Activated CD4-positive, alpha-beta memory T cell treated with anti-CD3 and anti-CD28 coated beads for 36 hours (primary cell): ENCODE measurements at regions not wholly inside any gene's neighbourhood (a gene's known extent, or its start where the extent isn't known, plus 50 kb on each side); places are given as distances from the start of the nearest gene placed in this dataset.
A peak's percentile ranks its signal among the peaks of the same experiment; 100 is the strongest.

ENCODE experiments used
- CTCF ChIA-PET: fragments of 350-600 bp; sonication (Branson Sonifier 250); formaldehyde crosslinking; loops from one replicate; lab custom pipeline; 2021; ENCODE audit warnings: antibody characterized with exemption, inconsistent platforms; lab: Charles Lee
- POLR2A ChIA-PET: fragments of 350-600 bp; sonication (Branson Sonifier 250); formaldehyde crosslinking; loops from one replicate; lab custom pipeline; 2021; ENCODE audit warnings: antibody characterized with exemption; lab: Charles Lee
- DNase-seq: peaks from one replicate; pipeline ENCODE4 v3.0.0-alpha.2; 2020
- H3K27ac Mint-ChIP-seq: one replicate; pipeline ENCODE4 v1.8.0; 2021; ENCODE audit warnings: mixed read lengths
- H3K27me3 Mint-ChIP-seq: one replicate; pipeline ENCODE4 v1.8.0; 2021; ENCODE audit warnings: mixed read lengths
- H3K36me3 Mint-ChIP-seq: one replicate; pipeline ENCODE4 v1.8.0; 2021; ENCODE audit warnings: mixed read lengths
- H3K4me1 Mint-ChIP-seq: one replicate; pipeline ENCODE4 v1.8.0; 2021; ENCODE audit warnings: low read depth, mixed read lengths
- H3K4me3 Mint-ChIP-seq: one replicate; pipeline ENCODE4 v1.8.0; 2021; ENCODE audit warnings: mild to moderate bottlenecking, mixed read lengths
- H3K9me3 Mint-ChIP-seq: one replicate; pipeline ENCODE4 v1.8.0; 2021; ENCODE audit warnings: mixed read lengths
- intact Hi-C: fragments of 100-400 bp; cut with micrococcal nuclease; formaldehyde crosslinking; loops from one replicate; pipeline ENCODE4 v1.15.1; 2023

- Mint-ChIP-seq H3K27ac (peak overlapping the region; percentile 73), H3K36me3 (no peaks in the 10 kb centered on the region), H3K27me3 (peaks cover 5% of the 10 kb centered on the region), H3K9me3 (peaks cover 5% of the 10 kb centered on the region), H3K4me3 (peak overlapping the region; percentile 6), H3K4me1 (peaks cover 17% of the 10 kb centered on the region)
- POLR2A ChIA-PET = no interaction called here
- intact Hi-C loops = loop anchor here (5.0 kb wide), 1 partner anchor 347 kb away; a partner anchor contains a TSS
- no peak for DNase-seq
- CTCF ChIA-PET = no interaction called here
Measured at GRCh38 chr12:24705216-24705615, 243.7 kb downstream of the BCAT1 start.

- no peaks in the 10 kb centered on the region for H3K36me3 Mint-ChIP-seq
- H3K27ac Mint-ChIP-seq = no peak overlapping the region
- H3K27me3 Mint-ChIP-seq = peaks cover 8% of the 10 kb centered on the region
- ChIA-PET CTCF (no interaction called here), POLR2A (no interaction called here)
- peaks cover 16% of the 10 kb centered on the region for H3K4me1 Mint-ChIP-seq
- H3K9me3 Mint-ChIP-seq = peaks cover 5% of the 10 kb centered on the region
- no peak overlapping the region for H3K4me3 Mint-ChIP-seq
- intact Hi-C loops = no loop called here
- DNase-seq = no peak
Measured at GRCh38 chr12:24701343-24701742, 247.6 kb downstream of the BCAT1 start.

- DNase-seq = no peak
- Mint-ChIP-seq H3K4me1 (peaks cover 7% of the 10 kb centered on the region), H3K36me3 (no peaks in the 10 kb centered on the region), H3K27ac (no peak overlapping the region), H3K27me3 (peaks cover 10% of the 10 kb centered on the region), H3K9me3 (peaks cover 5% of the 10 kb centered on the region), H3K4me3 (no peak overlapping the region)
- POLR2A ChIA-PET = no interaction called here
- intact Hi-C loops = no loop called here
- CTCF ChIA-PET = no interaction called here
Measured at GRCh38 chr12:24698972-24699371, 249.9 kb downstream of the BCAT1 start.

GRCh38 chr12:24697769-24698168 lies 251.1 kb downstream of the BCAT1 start:
- Mint-ChIP-seq H3K9me3 (peaks cover 5% of the 10 kb centered on the region), H3K27me3 (peaks cover 7% of the 10 kb centered on the region), H3K4me1 (peaks cover 7% of the 10 kb centered on the region), H3K27ac (no peak overlapping the region), H3K36me3 (no peaks in the 10 kb centered on the region), H3K4me3 (no peak overlapping the region)
- intact Hi-C loops = no loop called here
- no peak for DNase-seq
- ChIA-PET POLR2A (no interaction called here), CTCF (no interaction called here)

- Mint-ChIP-seq H3K4me1 (peaks cover 7% of the 10 kb centered on the region), H3K4me3 (no peak overlapping the region), H3K9me3 (peaks cover 5% of the 10 kb centered on the region), H3K27me3 (peaks cover 8% of the 10 kb centered on the region), H3K36me3 (no peaks in the 10 kb centered on the region), H3K27ac (peak overlapping the region; percentile 50)
- intact Hi-C loops = no loop called here
- POLR2A ChIA-PET = no interaction called here
- CTCF ChIA-PET = no interaction called here
- no peak for DNase-seq
Measured at GRCh38 chr12:24697295-24697694, 251.6 kb downstream of the BCAT1 start.

GRCh38 chr12:24696800-24697199 lies 252.1 kb downstream of the BCAT1 start:
- ChIA-PET CTCF (no interaction called here), POLR2A (no interaction called here)
- Mint-ChIP-seq H3K9me3 (peaks cover 5% of the 10 kb centered on the region), H3K36me3 (no peaks in the 10 kb centered on the region), H3K4me1 (peaks cover 7% of the 10 kb centered on the region), H3K27ac (no peak overlapping the region), H3K4me3 (no peak overlapping the region), H3K27me3 (peaks cover 11% of the 10 kb centered on the region)
- intact Hi-C loops = no loop called here
- DNase-seq = no peak

- POLR2A ChIA-PET = no interaction called here
- intact Hi-C loops = no loop called here
- H3K36me3 Mint-ChIP-seq = no peaks in the 10 kb centered on the region
- peaks cover 2% of the 10 kb centered on the region for H3K4me1 Mint-ChIP-seq
- DNase-seq = no peak
- no peaks in the 10 kb centered on the region for H3K9me3 Mint-ChIP-seq
- CTCF ChIA-PET = interaction anchor here (0.6 to 0.7 kb wide), 2 partner anchors 139 to 1926 kb away, joined by 3 read pairs; no protein-coding TSS in a partner anchor
- no peak overlapping the region for H3K4me3 Mint-ChIP-seq
- no peak overlapping the region for H3K27ac Mint-ChIP-seq
- H3K27me3 Mint-ChIP-seq = peaks cover 11% of the 10 kb centered on the region
Measured at GRCh38 chr12:24695657-24696329, 253.1 kb downstream of the BCAT1 start.

- intact Hi-C loops = no loop called here
- no peaks in the 10 kb centered on the region for H3K36me3 Mint-ChIP-seq
- H3K27ac Mint-ChIP-seq = no peak overlapping the region
- ChIA-PET POLR2A (no interaction called here), CTCF (interaction anchor here (0.7 kb wide), 1 partner anchor 1925 kb away, joined by 3 read pairs; no protein-coding TSS in a partner anchor)
- H3K27me3 Mint-ChIP-seq = peaks cover 9% of the 10 kb centered on the region
- H3K4me3 Mint-ChIP-seq = no peak overlapping the region
- H3K9me3 Mint-ChIP-seq = no peaks in the 10 kb centered on the region
- H3K4me1 Mint-ChIP-seq = peaks cover 2% of the 10 kb centered on the region
- no peak for DNase-seq
Measured at GRCh38 chr12:24695103-24695502, 253.8 kb downstream of the BCAT1 start.

GRCh38 chr12:24688601-24689000 lies 260.3 kb downstream of the BCAT1 start:
- Mint-ChIP-seq H3K27ac (no peak overlapping the region), H3K27me3 (peaks cover 11% of the 10 kb centered on the region), H3K4me3 (no peak overlapping the region), H3K9me3 (peaks cover 3% of the 10 kb centered on the region), H3K36me3 (no peaks in the 10 kb centered on the region), H3K4me1 (no peaks in the 10 kb centered on the region)
- ChIA-PET CTCF (no interaction called here), POLR2A (no interaction called here)
- intact Hi-C loops = no loop called here
- no peak for DNase-seq

GRCh38 chr12:24681570-24681969 lies 267.3 kb downstream of the BCAT1 start:
- Mint-ChIP-seq H3K27ac (no peak overlapping the region), H3K36me3 (no peaks in the 10 kb centered on the region), H3K4me3 (no peak overlapping the region), H3K4me1 (no peaks in the 10 kb centered on the region), H3K9me3 (peaks cover 3% of the 10 kb centered on the region), H3K27me3 (peaks cover 11% of the 10 kb centered on the region)
- ChIA-PET CTCF (no interaction called here), POLR2A (no interaction called here)
- intact Hi-C loops = no loop called here
- DNase-seq = no peak

GRCh38 chr12:24679126-24679525 lies 269.8 kb downstream of the BCAT1 start:
- ChIA-PET CTCF (no interaction called here), POLR2A (no interaction called here)
- no peak overlapping the region for H3K27ac Mint-ChIP-seq
- H3K9me3 Mint-ChIP-seq = peaks cover 6% of the 10 kb centered on the region
- H3K27me3 Mint-ChIP-seq = peaks cover 13% of the 10 kb centered on the region
- H3K4me1 Mint-ChIP-seq = no peaks in the 10 kb centered on the region
- intact Hi-C loops = no loop called here
- DNase-seq = no peak
- no peaks in the 10 kb centered on the region for H3K36me3 Mint-ChIP-seq
- H3K4me3 Mint-ChIP-seq = no peak overlapping the region

- intact Hi-C loops = no loop called here
- H3K9me3 Mint-ChIP-seq = peaks cover 3% of the 10 kb centered on the region
- H3K36me3 Mint-ChIP-seq = no peaks in the 10 kb centered on the region
- H3K4me3 Mint-ChIP-seq = no peak overlapping the region
- no peaks in the 10 kb centered on the region for H3K4me1 Mint-ChIP-seq
- peaks cover 11% of the 10 kb centered on the region for H3K27me3 Mint-ChIP-seq
- DNase-seq = no peak
- ChIA-PET CTCF (no interaction called here), POLR2A (no interaction called here)
- H3K27ac Mint-ChIP-seq = no peak overlapping the region
Measured at GRCh38 chr12:24678436-24678835, 270.5 kb downstream of the BCAT1 start.

GRCh38 chr12:24668563-24668962 lies 280.3 kb downstream of the BCAT1 start:
- ChIA-PET POLR2A (no interaction called here), CTCF (interaction anchor here (0.9 kb wide), 1 partner anchor 110 kb away, joined by 3 read pairs; no protein-coding TSS in a partner anchor)
- DNase-seq = no peak
- Mint-ChIP-seq H3K27me3 (peaks cover 1% of the 10 kb centered on the region), H3K27ac (no peak overlapping the region), H3K36me3 (no peaks in the 10 kb centered on the region), H3K4me1 (no peaks in the 10 kb centered on the region), H3K4me3 (no peak overlapping the region), H3K9me3 (no peaks in the 10 kb centered on the region)
- intact Hi-C loops = no loop called here
